ENCODE measurements at regions not wholly inside any gene's neighbourhood (a gene's known extent, or its start where the extent isn't known, plus 50 kb on each side); places are given as distances from the start of the nearest gene placed in this dataset.

GRCh38 chr9:86778761-86779160 lies 168.5 kb downstream of the GAS1 start:
- TF ChIP-seq CTCF (conservative IDR thresholded peaks at IDR 0.05 in 1 of 2, IDR thresholded peaks at IDR 0.05 in 1 of 2; ENCODE audit: low read depth in 1 of 2, low read length in 2 of 2) (no peak), EZH2 (IDR thresholded peaks at IDR 0.05; ENCODE audit: low read length, missing control alignments) (no peak)

Measured in fibroblast of lung (primary cell).